ENCODE measurements at regions not wholly inside any gene's neighbourhood (a gene's known extent, or its start where the extent isn't known, plus 50 kb on each side); places are given as distances from the start of the nearest gene placed in this dataset.

- no peak for DNase-seq (ENCODE audit: low read depth)
- H3K4me3 ChIP-seq (ENCODE audit: control insufficient read depth, low read depth, low read length) = no peak overlapping the region
- TF ChIP-seq CTCF (IDR thresholded peaks at IDR 0.05; ENCODE audit: control insufficient read depth, insufficient read depth, low read depth, low read length, missing control alignments) = no peak
These were observed 276.2 kb upstream of the PLSCR5 start for GRCh38 chr3:146881356-146881755.

GRCh38 chr3:146873748-146874147 lies 268.6 kb upstream of the PLSCR5 start:
- no peak overlapping the region for H3K4me3 ChIP-seq (ENCODE audit: control insufficient read depth, low read depth, low read length)
- DNase-seq (ENCODE audit: low read depth) = no peak
- no peak for TF ChIP-seq CTCF (IDR thresholded peaks at IDR 0.05; ENCODE audit: control insufficient read depth, insufficient read depth, low read depth, low read length, missing control alignments)

DNA sequence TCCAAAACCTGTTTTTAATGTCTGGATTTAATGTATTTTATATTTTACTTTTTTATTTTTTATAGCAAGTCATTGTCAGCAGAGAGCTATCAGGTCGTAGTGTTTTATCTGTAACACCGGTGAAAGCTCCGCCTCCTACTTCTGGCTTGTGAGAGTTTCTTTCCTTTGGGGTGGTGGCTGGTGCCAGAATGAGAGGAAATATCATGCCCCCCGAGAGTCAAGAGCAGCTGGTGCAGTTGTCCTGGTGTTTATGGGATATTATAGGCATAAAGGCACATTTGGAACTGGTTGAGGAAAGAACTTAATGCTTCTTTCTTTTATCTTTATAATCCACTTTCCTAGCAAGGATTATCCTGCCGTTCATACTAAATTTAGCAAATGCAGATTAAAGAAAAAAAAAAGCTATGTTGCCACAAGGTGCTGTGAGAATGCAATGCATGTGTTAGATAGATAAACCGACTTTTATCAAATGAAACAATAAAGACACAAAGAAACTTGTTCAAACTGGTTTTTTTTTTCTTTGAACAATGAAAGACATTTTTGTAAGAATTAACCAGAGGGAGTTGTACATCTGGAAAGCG lies 260.1 kb upstream of the PLSCR5 start:
- TF ChIP-seq CTCF (IDR thresholded peaks at IDR 0.05; ENCODE audit: control insufficient read depth, insufficient read depth, low read depth, low read length, missing control alignments) = no peak
- no peak overlapping the region for H3K4me3 ChIP-seq (ENCODE audit: control insufficient read depth, low read depth, low read length)
- no peak for DNase-seq (ENCODE audit: low read depth)

DNA sequence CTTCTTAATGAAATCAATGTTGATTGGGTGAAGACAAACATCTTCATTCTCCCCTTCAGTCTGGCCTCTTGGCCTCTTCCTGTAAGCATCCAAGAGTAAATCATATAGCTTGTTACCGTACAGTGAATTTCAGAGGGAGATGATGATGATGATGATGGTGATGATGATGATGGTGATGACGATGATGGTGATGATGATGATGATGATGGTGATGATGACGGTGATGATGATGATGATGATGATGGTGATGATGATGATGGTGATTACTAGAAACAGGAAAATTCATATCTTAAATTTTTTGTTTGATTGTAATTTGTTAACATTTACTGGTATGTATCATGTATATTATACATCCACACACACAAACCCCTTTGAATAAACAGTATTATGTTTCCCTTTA lies 256.1 kb upstream of the PLSCR5 start:
- DNase-seq (ENCODE audit: low read depth) = no peak
- TF ChIP-seq CTCF (IDR thresholded peaks at IDR 0.05; ENCODE audit: control insufficient read depth, insufficient read depth, low read depth, low read length, missing control alignments) = no peak
- no peak overlapping the region for H3K4me3 ChIP-seq (ENCODE audit: control insufficient read depth, low read depth, low read length)

GRCh38 chr3:146854523-146854922 lies 249.4 kb upstream of the PLSCR5 start:
- no peak overlapping the region for H3K4me3 ChIP-seq (ENCODE audit: control insufficient read depth, low read depth, low read length)
- DNase-seq (ENCODE audit: low read depth) = no peak
- no peak for TF ChIP-seq CTCF (IDR thresholded peaks at IDR 0.05; ENCODE audit: control insufficient read depth, insufficient read depth, low read depth, low read length, missing control alignments)

DNA sequence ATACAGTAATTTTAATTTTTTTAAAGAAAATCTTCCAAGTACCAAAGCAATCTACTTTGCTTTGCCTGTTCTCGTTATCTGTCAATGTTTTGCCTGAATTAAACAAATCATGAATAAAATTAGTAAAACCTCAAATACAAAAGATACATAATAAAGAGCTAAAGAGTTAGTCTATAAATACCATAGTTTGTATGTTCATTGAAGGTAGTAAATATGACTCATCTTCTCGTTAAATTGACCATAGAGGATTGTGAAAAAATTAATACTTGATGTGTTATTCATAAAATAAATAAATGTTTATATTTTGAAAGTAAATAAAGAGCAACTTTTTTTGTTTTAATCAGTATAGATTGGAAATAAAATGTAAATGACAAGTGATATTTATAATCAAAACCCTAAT lies 246.5 kb upstream of the PLSCR5 start:
- H3K4me3 ChIP-seq (ENCODE audit: control insufficient read depth, low read depth, low read length) = no peak overlapping the region
- no peak for DNase-seq (ENCODE audit: low read depth)
- no peak for TF ChIP-seq CTCF (IDR thresholded peaks at IDR 0.05; ENCODE audit: control insufficient read depth, insufficient read depth, low read depth, low read length, missing control alignments)

DNA sequence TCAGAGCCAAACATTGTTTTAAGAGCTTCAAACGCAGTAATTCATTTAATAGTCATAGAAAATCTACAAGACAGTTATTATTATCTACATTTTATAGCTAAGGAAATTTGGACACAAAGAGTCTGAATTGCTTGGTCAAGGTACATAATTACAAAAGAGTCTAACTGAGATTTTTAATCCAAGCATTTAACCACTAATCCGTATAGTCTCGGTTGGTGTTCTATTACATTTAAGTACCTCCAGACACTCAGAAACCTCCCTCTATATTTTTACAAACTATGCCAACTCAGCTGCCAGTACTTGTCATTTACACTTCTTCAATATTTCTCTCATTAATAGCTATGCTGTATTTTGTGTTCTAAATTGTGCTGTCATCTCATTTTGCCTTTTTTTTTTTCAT lies 240.2 kb upstream of the PLSCR5 start:
- DNase-seq (ENCODE audit: low read depth) = no peak
- no peak overlapping the region for H3K4me3 ChIP-seq (ENCODE audit: control insufficient read depth, low read depth, low read length)
- no peak for TF ChIP-seq CTCF (IDR thresholded peaks at IDR 0.05; ENCODE audit: control insufficient read depth, insufficient read depth, low read depth, low read length, missing control alignments)
